ENCODE measurements at regions not wholly inside any gene's neighbourhood (a gene's known extent, or its start where the extent isn't known, plus 50 kb on each side); places are given as distances from the start of the nearest gene placed in this dataset.

GRCh38 chr2:64205415-64205814, 61.2 kb upstream of the PELI1 start:
- no peak for TF ChIP-seq TSHZ2 (CRISPR knock-in tag; IDR thresholded peaks at IDR 0.05)
- TF ChIP-seq ARNTL (CRISPR knock-in tag; IDR thresholded peaks at IDR 0.05; ENCODE audit: borderline replicate concordance, low read depth) = no peak
- no peak for TF ChIP-seq ZFP30 (CRISPR knock-in tag; IDR thresholded peaks at IDR 0.05)
- ATAC-seq = no peak

- TF ChIP-seq CREB5 (CRISPR knock-in tag; IDR thresholded peaks at IDR 0.05; ENCODE audit: low read depth) = no peak
- TF ChIP-seq GLIS3 (CRISPR knock-in tag; IDR thresholded peaks at IDR 0.05) = no peak
- TF ChIP-seq ARNTL (CRISPR knock-in tag; IDR thresholded peaks at IDR 0.05; ENCODE audit: borderline replicate concordance, low read depth) = no peak
- TF ChIP-seq TCF4 (CRISPR knock-in tag; IDR thresholded peaks at IDR 0.05; ENCODE audit: borderline replicate concordance) = no peak
- TF ChIP-seq ZNF8 (CRISPR knock-in tag; IDR thresholded peaks at IDR 0.05) = no peak
- no peak for TF ChIP-seq OSR1 (CRISPR knock-in tag; IDR thresholded peaks at IDR 0.05)
- TF ChIP-seq PPARA (CRISPR knock-in tag; IDR thresholded peaks at IDR 0.05; ENCODE audit: borderline replicate concordance) = no peak
- no peak for TF ChIP-seq CSRNP3 (CRISPR knock-in tag; IDR thresholded peaks at IDR 0.05)
- no peak for TF ChIP-seq SNAI2 (CRISPR knock-in tag; IDR thresholded peaks at IDR 0.05)
- no peak for TF ChIP-seq ZNF70 (CRISPR knock-in tag; IDR thresholded peaks at IDR 0.05)
- no peak for TF ChIP-seq TSHZ2 (CRISPR knock-in tag; IDR thresholded peaks at IDR 0.05)
- no peak for TF ChIP-seq ZC3H10 (CRISPR knock-in tag; IDR thresholded peaks at IDR 0.05)
- no peak for TF ChIP-seq ESRRG (CRISPR knock-in tag; IDR thresholded peaks at IDR 0.05)
- TF ChIP-seq ZFP3 (CRISPR knock-in tag; IDR thresholded peaks at IDR 0.05) = no peak
- ATAC-seq = no peak
Observed at GRCh38 chr2:64207573-64207972, 63.4 kb upstream of the PELI1 start.

- TF ChIP-seq TSHZ2 (CRISPR knock-in tag; IDR thresholded peaks at IDR 0.05) (no peak), TCF4 (CRISPR knock-in tag; IDR thresholded peaks at IDR 0.05; ENCODE audit: borderline replicate concordance) (no peak), ESRRG (CRISPR knock-in tag; IDR thresholded peaks at IDR 0.05) (no peak), ZC3H10 (CRISPR knock-in tag; IDR thresholded peaks at IDR 0.05) (no peak)
- no peak for ATAC-seq
Observed at GRCh38 chr2:64210816-64211215, 66.6 kb upstream of the PELI1 start.

- no peak for ATAC-seq
- TF ChIP-seq SNAI2 (CRISPR knock-in tag; IDR thresholded peaks at IDR 0.05) = no peak
- no peak for TF ChIP-seq ESRRG (CRISPR knock-in tag; IDR thresholded peaks at IDR 0.05)
- TF ChIP-seq RARB (CRISPR knock-in tag; IDR thresholded peaks at IDR 0.05) = no peak
- TF ChIP-seq ZNF565 (CRISPR knock-in tag; conservative IDR thresholded peaks at IDR 0.05; ENCODE audit: low read depth) = no peak
- TF ChIP-seq PATZ1 (CRISPR knock-in tag; IDR thresholded peaks at IDR 0.05; ENCODE audit: borderline replicate concordance) = no peak
- TF ChIP-seq ZFP3 (CRISPR knock-in tag; IDR thresholded peaks at IDR 0.05) = no peak
- no peak for TF ChIP-seq CREB5 (CRISPR knock-in tag; IDR thresholded peaks at IDR 0.05; ENCODE audit: low read depth)
- no peak for TF ChIP-seq ZFP30 (CRISPR knock-in tag; IDR thresholded peaks at IDR 0.05)
- no peak for TF ChIP-seq ISL1 (CRISPR knock-in tag; IDR thresholded peaks at IDR 0.05)
- no peak for TF ChIP-seq GLIS3 (CRISPR knock-in tag; IDR thresholded peaks at IDR 0.05)
- no peak for TF ChIP-seq CSDC2 (CRISPR knock-in tag; IDR thresholded peaks at IDR 0.05)
- TF ChIP-seq ZNF8 (CRISPR knock-in tag; IDR thresholded peaks at IDR 0.05) = no peak
Observed at GRCh38 chr2:64211276-64211921, 67.2 kb upstream of the PELI1 start.

Data from SK-N-SH treated with all-trans-retinoic acid at 6 μM for 48 hours (cell line).